Urothelium cell line (cell line): ENCODE measurements at regions not wholly inside any gene's neighbourhood (a gene's known extent, or its start where the extent isn't known, plus 50 kb on each side); places are given as distances from the start of the nearest gene placed in this dataset.

ENCODE experiments used
- DNase-seq: peaks from one replicate; pipeline ENCODE4 v3.0.0; 2011; ENCODE audit warnings: low spot score, mixed read lengths
- FAIRE-seq: peaks from 2 replicates; lab custom pipeline; 2011; peaks lifted over from hg19 to GRCh38; lab: Jason Lieb, UNC

DNA sequence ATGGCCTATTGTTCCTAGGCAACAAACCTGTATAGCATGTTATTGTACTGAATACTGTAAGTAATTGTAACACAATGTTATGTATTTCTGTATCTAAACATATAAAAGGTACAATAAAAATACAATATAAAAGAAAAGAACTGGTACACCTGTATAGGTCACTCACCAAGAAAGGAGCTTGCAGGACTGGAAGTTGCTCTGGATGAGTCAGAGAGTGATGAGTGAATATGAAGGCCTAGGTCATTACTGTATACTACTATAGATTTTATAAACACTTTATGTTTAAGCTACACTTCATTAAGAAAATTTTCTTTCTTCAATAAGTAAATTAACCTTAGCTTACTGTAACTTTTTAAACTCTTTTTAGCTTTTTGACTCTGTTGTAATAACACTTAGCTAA, 559.9 kb downstream of the PLPP3 start:
- DNase-seq = no peak
- FAIRE-seq = no peak

DNA sequence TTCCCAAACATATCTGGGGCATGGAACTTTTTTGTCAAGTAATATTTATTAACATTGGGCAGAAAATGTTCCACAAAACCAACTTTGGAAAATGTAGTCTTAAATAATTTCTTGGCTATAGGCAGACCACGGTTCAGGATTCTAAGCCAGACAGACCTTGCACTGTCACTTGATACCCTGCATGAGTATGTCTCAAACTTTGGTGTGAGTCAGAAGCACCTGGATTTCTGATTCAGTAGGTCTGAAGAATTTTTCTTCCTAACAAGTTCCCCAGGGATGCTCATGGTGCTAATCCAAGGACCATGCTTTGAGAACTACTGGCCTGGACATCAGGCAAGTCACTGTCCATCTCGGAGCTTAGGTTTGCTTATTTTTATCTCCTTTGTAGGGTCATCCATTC, 562.0 kb downstream of the PLPP3 start:
- DNase-seq = peak; percentile 20
- no peak for FAIRE-seq

DNA sequence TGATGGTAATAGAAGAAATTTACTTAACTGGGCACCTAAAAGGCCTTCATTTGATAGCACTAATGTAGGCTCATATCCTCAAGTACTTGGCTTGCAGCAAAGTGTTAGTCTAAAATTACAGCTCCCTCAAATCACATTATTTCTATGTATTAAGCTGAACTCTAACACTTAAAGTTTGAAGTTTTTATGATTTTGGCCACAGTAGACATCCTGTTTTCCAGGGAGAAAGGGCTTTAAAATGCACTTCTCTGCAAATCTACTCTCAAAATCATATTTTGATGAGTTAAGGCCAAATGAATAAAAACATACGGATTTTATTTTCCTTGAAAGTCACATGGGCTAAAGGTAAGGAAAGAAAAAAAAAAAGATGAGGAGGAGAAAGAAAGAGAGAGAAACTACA, 575.5 kb downstream of the PLPP3 start:
- FAIRE-seq (no peak), DNase-seq (no peak)

DNA sequence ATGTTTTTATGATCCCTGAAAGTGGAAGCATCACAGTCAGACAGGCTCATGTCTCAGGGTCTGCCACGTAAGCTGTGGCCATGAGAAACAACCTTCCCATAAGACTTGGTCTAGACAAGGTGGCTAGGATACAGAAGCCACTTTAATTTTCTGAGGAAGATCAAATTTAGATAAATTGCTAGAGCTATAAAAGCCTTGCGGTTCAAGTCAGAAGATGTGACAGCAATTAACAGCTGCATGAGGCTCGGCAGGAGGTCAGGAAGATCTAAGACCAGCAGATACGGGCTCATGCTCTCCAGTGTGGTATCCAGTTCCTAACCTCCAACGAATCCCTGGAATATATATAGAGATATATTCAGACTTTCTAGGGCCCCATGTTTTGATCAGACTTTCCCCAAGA, 577.1 kb downstream of the PLPP3 start:
- DNase-seq (no peak), FAIRE-seq (no peak)

GRCh38 chr1:56000424-56000823, 578.9 kb downstream of the PLPP3 start:
- FAIRE-seq (no peak), DNase-seq (no peak)

- FAIRE-seq (no peak), DNase-seq (no peak)
Observed at GRCh38 chr1:55997536-55997935, 581.8 kb downstream of the PLPP3 start.

DNA sequence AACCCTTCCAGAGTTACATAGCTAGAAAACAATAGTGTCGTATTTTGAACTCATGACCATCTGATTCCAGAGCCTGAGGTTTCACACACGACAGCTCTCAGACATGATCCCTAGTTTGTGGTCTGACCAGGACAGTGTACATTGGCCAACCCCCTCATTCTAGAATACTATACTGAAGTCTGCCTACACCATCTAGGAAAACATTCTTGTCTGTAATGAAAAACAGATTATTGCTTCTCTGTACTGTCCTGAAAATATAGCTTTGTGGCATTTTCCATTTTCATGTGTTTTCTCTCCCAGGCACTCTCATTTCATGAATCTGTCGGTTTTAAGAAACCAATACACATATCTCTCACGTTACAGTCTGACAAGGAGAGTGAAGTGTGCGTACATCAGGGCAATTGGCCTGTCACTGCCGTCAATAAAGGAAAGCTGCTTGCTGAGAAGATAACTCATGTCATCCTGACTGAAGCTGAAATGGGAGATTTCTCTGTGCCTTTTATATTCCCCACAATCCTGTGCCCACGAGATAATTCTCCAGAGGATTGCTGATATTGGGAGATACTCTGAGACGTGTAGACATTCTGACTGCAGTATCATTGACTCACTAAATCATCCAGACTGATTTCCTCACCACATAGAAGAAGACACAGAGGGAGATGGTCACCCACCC, 585.6 kb downstream of the PLPP3 start:
- no peak for DNase-seq
- FAIRE-seq = peak; percentile 53

DNA sequence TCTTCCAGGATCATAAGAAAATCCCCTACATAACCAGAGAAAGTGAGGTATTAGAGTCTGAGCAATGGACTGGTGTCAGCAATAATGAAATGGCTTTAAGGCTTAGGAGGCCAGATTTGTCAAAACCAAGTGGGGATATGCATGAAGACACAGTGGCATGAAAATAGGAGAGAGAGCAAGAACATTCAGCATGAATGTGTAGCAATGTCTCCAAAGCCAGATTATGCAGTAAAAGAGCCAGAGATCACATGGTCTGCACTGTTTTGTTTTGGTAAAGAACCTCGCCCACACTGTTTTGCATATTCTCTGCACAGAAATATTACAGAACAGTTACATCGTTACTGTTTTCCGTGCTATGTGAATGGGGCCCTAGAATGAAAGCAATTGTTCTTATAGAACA, 589.4 kb downstream of the PLPP3 start:
- FAIRE-seq = no peak
- no peak for DNase-seq

DNA sequence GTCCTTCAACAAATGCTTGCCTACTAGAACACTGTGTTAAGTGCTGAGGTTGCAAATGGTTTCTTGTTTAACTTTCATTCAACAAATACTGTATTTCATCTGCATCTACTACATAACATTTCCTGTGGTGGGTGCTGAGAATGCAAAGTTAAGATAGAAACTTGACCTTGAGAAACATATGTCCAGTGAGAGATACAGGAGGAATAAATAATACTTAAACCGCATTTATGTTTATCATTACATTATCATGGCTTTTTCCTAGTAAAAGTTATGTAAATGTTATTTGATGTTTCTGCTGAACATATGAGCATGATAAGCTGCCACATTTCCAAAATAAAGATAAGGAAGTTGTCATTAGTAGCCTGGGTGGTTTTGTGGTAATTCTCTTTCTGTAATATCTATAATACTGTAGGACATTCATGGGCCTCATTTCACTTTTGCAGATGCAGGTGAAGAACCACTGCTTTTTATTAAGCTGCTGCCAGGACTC, 590.4 kb downstream of the PLPP3 start:
- no peak for DNase-seq
- FAIRE-seq = no peak

DNA sequence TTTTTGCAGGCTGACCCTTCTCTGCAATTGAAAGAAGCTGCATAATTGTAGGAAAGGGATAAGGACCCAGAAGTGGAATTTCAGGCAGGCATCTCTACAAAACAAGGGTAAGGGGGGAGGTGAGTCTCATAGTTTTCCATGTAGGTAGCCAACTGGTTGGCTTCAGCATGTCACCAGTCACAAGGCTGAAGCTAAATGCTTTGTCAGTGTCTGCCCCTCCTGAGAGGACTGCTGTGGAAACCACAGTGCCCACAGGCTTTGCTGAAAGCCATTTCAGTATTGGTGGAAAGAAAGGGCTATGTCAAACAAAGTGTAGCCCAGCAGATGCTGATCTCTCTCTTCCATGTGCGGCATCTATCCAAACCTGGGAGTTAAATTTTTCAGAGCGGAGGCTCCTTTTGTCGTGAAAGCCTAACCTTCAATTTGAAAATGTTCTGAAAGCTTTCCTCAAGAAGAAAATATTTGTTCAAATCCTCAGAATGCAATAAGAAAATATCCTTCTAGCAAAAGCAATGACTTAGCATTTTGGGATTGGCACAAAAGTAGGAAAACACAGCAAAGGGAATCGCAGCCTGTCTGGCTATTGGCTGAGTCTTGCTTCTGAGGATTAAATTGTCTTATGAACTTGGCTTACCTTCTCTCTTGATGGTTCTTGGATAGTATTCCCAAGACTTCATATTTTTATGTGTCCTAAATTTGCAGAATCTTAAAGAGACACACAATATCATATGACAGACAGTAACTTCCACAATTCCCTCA, 591.7 kb downstream of the PLPP3 start:
- FAIRE-seq (no peak), DNase-seq (no peak)

DNA sequence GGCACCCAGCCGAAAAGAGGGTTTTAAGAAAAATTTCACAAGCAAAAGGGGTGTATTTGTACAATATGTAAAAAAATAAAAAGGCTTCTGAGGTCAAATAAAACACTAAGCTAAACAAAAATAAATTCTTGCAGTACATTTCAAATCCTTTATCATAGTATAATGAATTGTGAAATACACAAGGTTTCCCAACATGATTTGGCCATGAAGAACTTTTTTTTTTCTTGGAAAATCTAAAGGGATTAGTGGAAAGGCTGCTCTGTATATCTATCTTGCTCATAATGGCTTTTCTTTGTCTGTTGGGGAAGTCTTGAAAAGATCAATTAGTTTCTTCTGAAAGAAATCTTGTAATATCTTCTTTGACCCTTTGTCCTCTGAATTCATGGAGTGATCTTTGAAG, 593.4 kb downstream of the PLPP3 start:
- DNase-seq = no peak
- no peak for FAIRE-seq

GRCh38 chr1:55981010-55981650, 598.2 kb downstream of the PLPP3 start:
- DNase-seq = no peak
- FAIRE-seq = no peak

- DNase-seq = no peak
- FAIRE-seq = no peak
Observed at GRCh38 chr1:55980582-55980981, 598.8 kb downstream of the PLPP3 start.

- DNase-seq (peak; percentile 15), FAIRE-seq (peak; percentile 62)
Observed at GRCh38 chr1:55974714-55975441, 604.5 kb downstream of the PLPP3 start.

DNA sequence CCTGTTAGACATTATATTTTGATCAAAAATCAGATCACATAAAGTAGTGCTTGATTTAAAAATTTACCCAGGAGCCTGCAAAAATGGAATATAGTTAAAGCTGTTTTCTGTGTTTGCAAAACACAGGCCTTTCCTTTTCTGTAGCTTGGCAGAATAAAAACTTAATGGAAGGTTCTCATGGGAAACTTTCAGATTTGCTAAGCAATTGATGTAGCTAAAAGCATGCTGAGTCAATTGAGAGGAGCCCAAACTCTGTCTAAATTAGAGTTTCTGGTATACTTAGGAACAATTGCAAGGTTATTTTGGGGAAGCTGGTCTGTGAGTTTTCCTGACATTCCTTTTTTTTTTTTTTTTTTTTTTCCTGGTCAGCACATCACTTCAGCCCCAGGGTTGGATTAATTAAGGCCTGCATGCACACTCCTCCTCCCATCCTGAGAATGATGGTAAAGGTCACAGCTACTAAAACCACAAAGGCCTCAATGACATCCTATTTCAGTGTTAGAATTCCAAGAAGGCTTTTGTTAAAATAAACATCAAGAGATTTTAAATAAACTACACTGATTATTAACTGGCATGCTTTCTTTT, 608.7 kb downstream of the PLPP3 start:
- no peak for FAIRE-seq
- DNase-seq = no peak

GRCh38 chr1:55969322-55969721, 610.0 kb downstream of the PLPP3 start:
- FAIRE-seq (no peak), DNase-seq (no peak)

GRCh38 chr1:55968661-55969060, 610.7 kb downstream of the PLPP3 start:
- DNase-seq = no peak
- no peak for FAIRE-seq

- FAIRE-seq = no peak
- peak; percentile 21 for DNase-seq
Observed at GRCh38 chr1:55965981-55966461, 613.3 kb downstream of the PLPP3 start.

DNA sequence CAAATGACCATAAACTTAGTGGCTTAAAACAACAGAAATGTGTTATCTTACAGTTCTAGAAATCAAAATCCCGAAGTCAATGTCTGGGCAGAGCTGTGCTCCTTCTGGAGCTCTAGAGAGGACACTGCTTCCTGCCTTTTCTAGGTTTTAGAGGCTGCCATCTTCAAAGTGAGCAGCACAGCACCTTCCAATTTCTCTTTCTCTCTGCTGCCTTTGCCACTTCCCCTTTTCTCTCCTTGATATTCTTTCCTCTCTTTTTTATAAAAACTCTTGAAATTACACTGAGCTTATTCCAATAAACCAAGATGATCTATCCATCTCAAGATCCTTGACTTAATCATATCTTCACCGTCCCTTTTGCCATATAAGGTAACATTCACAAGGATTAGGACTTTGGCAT, 616.9 kb downstream of the PLPP3 start:
- no peak for FAIRE-seq
- no peak for DNase-seq

GRCh38 chr1:55959136-55959548, 620.2 kb downstream of the PLPP3 start:
- DNase-seq (no peak), FAIRE-seq (no peak)

- FAIRE-seq (no peak), DNase-seq (no peak)
Observed at GRCh38 chr1:55958498-55958897, 620.9 kb downstream of the PLPP3 start.
